ENCODE measurements at regions not wholly inside any gene's neighbourhood (a gene's known extent, or its start where the extent isn't known, plus 50 kb on each side); places are given as distances from the start of the nearest gene placed in this dataset.

GRCh38 chr2:41062336-41062735 is 610.4 kb upstream of the SLC8A1 start:
- no peak for DNase-seq (ENCODE audit: low read depth)

GRCh38 chr2:41066168-41066567 is 614.3 kb upstream of the SLC8A1 start:
- no peak for DNase-seq (ENCODE audit: low read depth)

- DNase-seq (ENCODE audit: low read depth), result no peak
These were observed 616.9 kb upstream of the SLC8A1 start for GRCh38 chr2:41068740-41069139.

GRCh38 chr2:41078341-41078740 is 626.5 kb upstream of the SLC8A1 start:
- DNase-seq (ENCODE audit: low read depth), result no peak

GRCh38 chr2:41079011-41079410 is 627.1 kb upstream of the SLC8A1 start:
- no peak for DNase-seq (ENCODE audit: low read depth)

GRCh38 chr2:41084321-41084720 is 632.4 kb upstream of the SLC8A1 start:
- DNase-seq (ENCODE audit: low read depth), result no peak

GRCh38 chr2:41087946-41088345 is 636.1 kb upstream of the SLC8A1 start:
- DNase-seq (ENCODE audit: low read depth), result no peak

GRCh38 chr2:41101281-41101680 is 649.4 kb upstream of the SLC8A1 start:
- DNase-seq (ENCODE audit: low read depth), result no peak

- no peak for DNase-seq (ENCODE audit: low read depth)
These were observed 657.9 kb upstream of the SLC8A1 start for GRCh38 chr2:41109744-41110143.

GRCh38 chr2:41111836-41112627 is 660.1 kb upstream of the SLC8A1 start:
- no peak for DNase-seq (ENCODE audit: low read depth)

- DNase-seq (ENCODE audit: low read depth), result peak; percentile 19
These were observed 664.4 kb upstream of the SLC8A1 start for GRCh38 chr2:41116106-41116797.

GRCh38 chr2:41119489-41119888 is 667.6 kb upstream of the SLC8A1 start:
- DNase-seq (ENCODE audit: low read depth), result no peak

GRCh38 chr2:41123341-41123740 is 671.5 kb upstream of the SLC8A1 start:
- DNase-seq (ENCODE audit: low read depth), result no peak

- DNase-seq (ENCODE audit: low read depth), result no peak
These were observed 675.5 kb upstream of the SLC8A1 start for GRCh38 chr2:41127351-41127750.

GRCh38 chr2:41129988-41130387 is 678.1 kb upstream of the SLC8A1 start:
- DNase-seq (ENCODE audit: low read depth), result no peak

GRCh38 chr2:41137031-41137430 is 685.1 kb upstream of the SLC8A1 start:
- DNase-seq (ENCODE audit: low read depth), result no peak

- no peak for DNase-seq (ENCODE audit: low read depth)
These were observed 689.4 kb upstream of the SLC8A1 start for GRCh38 chr2:41141146-41141791.

- no peak for DNase-seq (ENCODE audit: low read depth)
These were observed 690.6 kb upstream of the SLC8A1 start for GRCh38 chr2:41142478-41142877.

- no peak for DNase-seq (ENCODE audit: low read depth)
These were observed 693.2 kb upstream of the SLC8A1 start for GRCh38 chr2:41145066-41145465.

- DNase-seq (ENCODE audit: low read depth), result no peak
These were observed 697.2 kb upstream of the SLC8A1 start for GRCh38 chr2:41149054-41149453.

- peak; percentile 18 for DNase-seq (ENCODE audit: low read depth)
These were observed 699.9 kb upstream of the SLC8A1 start for GRCh38 chr2:41151746-41152145.

GRCh38 chr2:41152318-41152717 is 700.4 kb upstream of the SLC8A1 start:
- no peak for DNase-seq (ENCODE audit: low read depth)

- no peak for DNase-seq (ENCODE audit: low read depth)
These were observed 708.5 kb upstream of the SLC8A1 start for GRCh38 chr2:41160439-41160838.
